ENCODE measurements at regions not wholly inside any gene's neighbourhood (a gene's known extent, or its start where the extent isn't known, plus 50 kb on each side); places are given as distances from the start of the nearest gene placed in this dataset.
"Not testable (repeated sequence)": the region's sequence is repeated elsewhere in the genome, so short reads cannot be mapped to it uniquely, and the experiment has no call there.

DNA sequence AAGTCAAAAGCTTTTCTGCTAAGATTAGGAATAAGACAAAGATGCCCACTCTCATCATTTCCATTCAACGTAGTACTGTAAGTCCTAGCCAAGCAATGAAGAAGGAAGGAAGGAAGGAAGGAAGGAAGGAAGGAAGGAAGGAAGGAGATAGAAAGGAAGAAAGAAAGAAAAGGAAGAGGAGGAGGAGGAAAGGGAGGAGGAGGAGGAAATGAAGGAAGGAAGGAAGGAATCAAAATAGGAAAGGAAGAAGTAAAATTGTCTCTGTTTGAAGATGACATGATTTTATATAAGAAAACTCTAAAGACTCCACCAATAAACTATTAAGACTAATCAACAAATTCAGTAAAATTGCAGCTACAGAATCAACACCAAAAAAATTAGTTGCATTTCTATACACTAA, 66.0 kb upstream of the DHRS4 start:
- no peaks in the 10 kb centered on the region for H3K36me3 Mint-ChIP-seq
- no peak for DNase-seq
- H3K27me3 Mint-ChIP-seq (ENCODE audit: low read depth in 3 of 3) = peaks cover 0 to 5% (median 0%) of the 10 kb centered on the region in 3 donors
- no peak overlapping the region for H3K27ac Mint-ChIP-seq
- H3K4me3 Mint-ChIP-seq = no peak overlapping the region
- H3K9me3 ChIP-seq (replicated peaks in 1 of 2; ENCODE audit: control insufficient read depth in 1 of 2, insufficient read depth in 1 of 2, low read length in 2 of 2) = no peaks in the 10 kb centered on the region
- no peak overlapping the region for H3K27ac ChIP-seq (ENCODE audit: low read depth in 1 of 2, low read length in 2 of 2)
- H2AFZ ChIP-seq (ENCODE audit: insufficient read depth, low read depth, low read length, poor library complexity, severe bottlenecking) = no peak overlapping the region
- H3K4me3 ChIP-seq (replicated peaks in 1 of 3; ENCODE audit: low read depth in 2 of 3, low read length in 3 of 3) = no peak overlapping the region
- H3K36me3 ChIP-seq (replicated peaks in 1 of 2; ENCODE audit: control insufficient read depth in 1 of 2, insufficient read depth in 2 of 2, low read length in 2 of 2) = no peaks in the 10 kb centered on the region
- TF ChIP-seq, protein P1, sequence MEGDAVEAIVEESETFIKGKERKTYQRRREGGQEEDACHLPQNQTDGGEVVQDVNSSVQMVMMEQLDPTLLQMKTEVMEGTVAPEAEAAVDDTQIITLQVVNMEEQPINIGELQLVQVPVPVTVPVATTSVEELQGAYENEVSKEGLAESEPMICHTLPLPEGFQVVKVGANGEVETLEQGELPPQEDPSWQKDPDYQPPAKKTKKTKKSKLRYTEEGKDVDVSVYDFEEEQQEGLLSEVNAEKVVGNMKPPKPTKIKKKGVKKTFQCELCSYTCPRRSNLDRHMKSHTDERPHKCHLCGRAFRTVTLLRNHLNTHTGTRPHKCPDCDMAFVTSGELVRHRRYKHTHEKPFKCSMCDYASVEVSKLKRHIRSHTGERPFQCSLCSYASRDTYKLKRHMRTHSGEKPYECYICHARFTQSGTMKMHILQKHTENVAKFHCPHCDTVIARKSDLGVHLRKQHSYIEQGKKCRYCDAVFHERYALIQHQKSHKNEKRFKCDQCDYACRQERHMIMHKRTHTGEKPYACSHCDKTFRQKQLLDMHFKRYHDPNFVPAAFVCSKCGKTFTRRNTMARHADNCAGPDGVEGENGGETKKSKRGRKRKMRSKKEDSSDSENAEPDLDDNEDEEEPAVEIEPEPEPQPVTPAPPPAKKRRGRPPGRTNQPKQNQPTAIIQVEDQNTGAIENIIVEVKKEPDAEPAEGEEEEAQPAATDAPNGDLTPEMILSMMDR (IDR thresholded peaks at IDR 0.05) = no peak
- no peaks in the 10 kb centered on the region for H3K4me1 ChIP-seq (ENCODE audit: control insufficient read depth in 1 of 2, insufficient read depth in 2 of 2, low read length in 2 of 2)
- no peak overlapping the region for H3K4me2 ChIP-seq (replicated peaks; ENCODE audit: extremely low read depth, low read length, poor library complexity, severe bottlenecking)
- no peaks in the 10 kb centered on the region for H3K79me2 ChIP-seq (ENCODE audit: insufficient read depth, low read length)
- H4K20me1 ChIP-seq (ENCODE audit: insufficient read depth, low read length) = no peaks in the 10 kb centered on the region
- no peak overlapping the region for H3K9ac ChIP-seq (ENCODE audit: insufficient read depth, low read length, poor library complexity, severe bottlenecking)
- H3K4me1 Mint-ChIP-seq = no peaks in the 10 kb centered on the region
- WGBS (ENCODE audit: insufficient coverage) = no CpG with 5 or more reads among the region's 1 CpG
- intact Hi-C loops (cut with micrococcal nuclease) = no loop called here
- H3K27me3 ChIP-seq (ENCODE audit: control insufficient read depth in 2 of 2, insufficient read depth in 2 of 2, low read length in 2 of 2) = no peaks in the 10 kb centered on the region
- H3K9me3 Mint-ChIP-seq = peaks cover 2 to 8% (median 3%) of the 10 kb centered on the region in 7 donors

DNA sequence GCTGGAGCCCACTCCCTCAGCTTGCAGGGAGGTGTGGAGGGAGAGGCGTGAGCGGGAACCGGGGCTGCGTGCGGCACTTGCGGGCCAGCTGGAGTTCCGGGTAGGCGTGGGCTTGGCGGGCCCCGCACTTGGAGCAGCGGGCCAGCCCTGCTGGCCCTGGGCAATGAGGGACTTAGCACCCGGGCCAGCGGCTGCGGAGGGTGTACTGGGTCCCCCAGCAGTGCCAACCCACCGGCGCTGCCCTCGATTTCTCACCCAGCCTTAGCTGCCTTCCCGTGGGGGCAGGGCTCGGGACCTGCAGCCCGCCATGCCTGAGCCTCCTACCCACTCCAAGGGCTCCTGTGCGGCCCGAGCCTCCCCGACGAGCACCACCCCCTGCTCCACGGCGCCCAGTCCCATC, 61.9 kb upstream of the DHRS4 start:
- H3K9me3 Mint-ChIP-seq; H3K9ac ChIP-seq (ENCODE audit: insufficient read depth, low read length, poor library complexity, severe bottlenecking); H2AFZ ChIP-seq (ENCODE audit: insufficient read depth, low read depth, low read length, poor library complexity, severe bottlenecking); H3K4me1 ChIP-seq (ENCODE audit: control insufficient read depth in 1 of 2, insufficient read depth in 2 of 2, low read length in 2 of 2); H3K27ac ChIP-seq (ENCODE audit: low read depth in 1 of 2, low read length in 2 of 2); H3K36me3 Mint-ChIP-seq; DNase-seq; H4K20me1 ChIP-seq (ENCODE audit: insufficient read depth, low read length); H3K9me3 ChIP-seq (replicated peaks in 1 of 2; ENCODE audit: control insufficient read depth in 1 of 2, insufficient read depth in 1 of 2, low read length in 2 of 2); H3K4me3 Mint-ChIP-seq; H3K27me3 ChIP-seq (ENCODE audit: control insufficient read depth in 2 of 2, insufficient read depth in 2 of 2, low read length in 2 of 2); H3K4me2 ChIP-seq (replicated peaks; ENCODE audit: extremely low read depth, low read length, poor library complexity, severe bottlenecking); H3K36me3 ChIP-seq (replicated peaks in 1 of 2; ENCODE audit: control insufficient read depth in 1 of 2, insufficient read depth in 2 of 2, low read length in 2 of 2); intact Hi-C loops (cut with micrococcal nuclease); H3K79me2 ChIP-seq (ENCODE audit: insufficient read depth, low read length); H3K4me1 Mint-ChIP-seq; H3K4me3 ChIP-seq (replicated peaks in 1 of 3; ENCODE audit: low read depth in 2 of 3, low read length in 3 of 3); H3K27me3 Mint-ChIP-seq (ENCODE audit: low read depth in 3 of 3); H3K27ac Mint-ChIP-seq: not testable (repeated sequence)
- 97% methylated on average over 18 of the region's 26 CpGs for WGBS (ENCODE audit: insufficient coverage)

DNA sequence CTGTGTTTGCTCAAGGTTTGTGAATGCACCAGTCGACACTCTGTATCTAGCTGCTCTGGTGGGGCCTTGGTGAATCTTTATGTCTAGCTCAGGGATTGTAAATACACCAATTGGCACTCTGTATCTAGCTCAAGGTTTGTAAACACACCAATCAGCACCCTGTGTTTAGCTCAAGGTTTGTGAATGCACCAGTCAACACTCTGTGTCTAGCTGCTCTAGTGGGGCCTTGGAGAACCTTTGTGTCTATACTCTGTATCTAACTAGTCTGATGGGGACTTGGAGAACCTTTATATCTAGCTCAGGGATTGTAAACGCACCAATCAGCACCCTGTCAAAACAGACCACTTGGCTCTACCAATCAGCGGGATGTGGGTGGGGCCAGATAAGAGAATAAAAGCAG, 61.3 kb upstream of the DHRS4 start:
- H3K9me3 ChIP-seq (replicated peaks in 1 of 2; ENCODE audit: control insufficient read depth in 1 of 2, insufficient read depth in 1 of 2, low read length in 2 of 2); H3K4me2 ChIP-seq (replicated peaks; ENCODE audit: extremely low read depth, low read length, poor library complexity, severe bottlenecking); H3K4me3 ChIP-seq (replicated peaks in 1 of 3; ENCODE audit: low read depth in 2 of 3, low read length in 3 of 3); H3K4me1 ChIP-seq (ENCODE audit: control insufficient read depth in 1 of 2, insufficient read depth in 2 of 2, low read length in 2 of 2); H3K27me3 ChIP-seq (ENCODE audit: control insufficient read depth in 2 of 2, insufficient read depth in 2 of 2, low read length in 2 of 2); H3K4me1 Mint-ChIP-seq; H3K9ac ChIP-seq (ENCODE audit: insufficient read depth, low read length, poor library complexity, severe bottlenecking); H4K20me1 ChIP-seq (ENCODE audit: insufficient read depth, low read length); H3K27me3 Mint-ChIP-seq (ENCODE audit: low read depth in 3 of 3); H3K79me2 ChIP-seq (ENCODE audit: insufficient read depth, low read length); DNase-seq; H2AFZ ChIP-seq (ENCODE audit: insufficient read depth, low read depth, low read length, poor library complexity, severe bottlenecking); intact Hi-C loops (cut with micrococcal nuclease); H3K9me3 Mint-ChIP-seq; H3K36me3 ChIP-seq (replicated peaks in 1 of 2; ENCODE audit: control insufficient read depth in 1 of 2, insufficient read depth in 2 of 2, low read length in 2 of 2); H3K27ac Mint-ChIP-seq; H3K27ac ChIP-seq (ENCODE audit: low read depth in 1 of 2, low read length in 2 of 2); H3K4me3 Mint-ChIP-seq; H3K36me3 Mint-ChIP-seq: not testable (repeated sequence)
- no CpG with 5 or more reads among the region's 3 CpGs for WGBS (ENCODE audit: insufficient coverage)

Data from CD14-positive monocyte (primary cell).